ENCODE measurements at regions not wholly inside any gene's neighbourhood (a gene's known extent, or its start where the extent isn't known, plus 50 kb on each side); places are given as distances from the start of the nearest gene placed in this dataset.

- no peak for DNase-seq (ENCODE audit: low spot score)
Measured at GRCh38 chr14:97298736-97299135, 501.6 kb downstream of the VRK1 start.

DNA sequence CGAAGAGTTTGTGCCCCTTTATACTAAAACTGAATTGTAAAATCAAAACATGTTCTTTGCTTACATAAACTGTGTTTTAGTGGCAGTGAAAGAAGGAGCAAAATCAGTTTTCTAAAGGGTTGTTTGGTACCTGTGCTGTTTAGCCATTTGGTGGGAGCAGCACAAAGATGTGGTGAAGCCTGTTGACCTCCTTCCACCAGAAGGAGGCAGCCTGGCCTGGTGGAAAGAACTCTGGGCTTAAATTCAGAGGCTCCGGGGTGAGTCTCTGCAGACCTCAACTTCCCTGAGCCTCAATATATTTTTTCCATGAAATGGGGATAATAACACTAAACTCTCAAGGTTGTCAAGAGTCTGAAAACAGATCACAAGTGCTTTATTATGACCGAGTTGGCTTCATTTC, 502.5 kb downstream of the VRK1 start:
- DNase-seq (ENCODE audit: low spot score), result no peak

DNA sequence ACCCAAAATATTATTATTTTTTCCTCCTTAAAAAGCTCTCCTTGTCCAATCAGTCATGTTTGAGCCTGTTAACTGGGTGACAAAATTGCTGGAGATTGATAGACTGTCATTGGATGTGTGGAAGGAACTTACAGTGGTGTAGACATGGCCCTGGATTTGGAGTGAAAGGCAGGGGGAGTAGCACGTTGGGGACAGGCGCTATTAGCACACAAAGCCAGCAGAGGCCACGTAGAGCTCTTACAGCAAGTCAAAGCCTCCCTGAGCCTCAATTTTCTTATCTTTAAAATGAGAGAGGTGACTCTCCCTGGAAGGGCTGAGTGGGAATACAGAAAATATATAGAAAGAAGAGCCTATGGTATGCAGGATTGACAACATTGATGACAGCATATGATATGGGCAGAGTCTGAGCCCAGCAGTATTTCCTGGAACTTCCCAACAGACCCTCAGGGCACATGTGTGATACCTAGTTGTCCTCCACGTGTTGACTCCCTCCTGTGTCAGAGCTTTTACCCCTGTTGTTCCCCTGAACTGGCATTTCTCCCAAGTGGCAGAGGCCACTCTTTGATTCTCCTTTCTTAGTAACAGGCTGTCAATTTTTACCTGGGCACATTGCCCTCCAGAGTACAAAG, 504.9 kb downstream of the VRK1 start:
- no peak for DNase-seq (ENCODE audit: low spot score)

- DNase-seq (ENCODE audit: low spot score), result no peak
Measured at GRCh38 chr14:97306133-97306759, 509.1 kb downstream of the VRK1 start.

GRCh38 chr14:97306760-97307246, 509.6 kb downstream of the VRK1 start:
- DNase-seq (ENCODE audit: low spot score), result no peak

DNA sequence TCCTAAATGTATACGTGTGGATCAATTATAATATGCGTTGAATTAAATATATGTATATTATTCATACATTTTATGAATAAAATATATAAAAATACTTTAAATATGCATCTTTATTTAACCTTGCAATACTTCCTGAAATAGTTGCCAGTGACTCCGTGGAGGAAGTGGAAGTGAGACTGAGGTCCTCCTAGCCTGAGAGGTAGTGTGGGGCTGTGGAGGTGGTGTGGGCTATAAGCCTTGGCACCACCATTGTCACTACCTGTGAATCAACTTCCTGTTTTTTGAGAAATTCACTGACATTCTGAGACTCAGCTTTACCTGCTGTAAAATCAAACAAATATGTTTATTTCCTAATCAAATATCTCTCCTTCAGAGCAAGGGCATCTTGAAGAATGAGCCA, 514.2 kb downstream of the VRK1 start:
- no peak for DNase-seq (ENCODE audit: low spot score)

DNA sequence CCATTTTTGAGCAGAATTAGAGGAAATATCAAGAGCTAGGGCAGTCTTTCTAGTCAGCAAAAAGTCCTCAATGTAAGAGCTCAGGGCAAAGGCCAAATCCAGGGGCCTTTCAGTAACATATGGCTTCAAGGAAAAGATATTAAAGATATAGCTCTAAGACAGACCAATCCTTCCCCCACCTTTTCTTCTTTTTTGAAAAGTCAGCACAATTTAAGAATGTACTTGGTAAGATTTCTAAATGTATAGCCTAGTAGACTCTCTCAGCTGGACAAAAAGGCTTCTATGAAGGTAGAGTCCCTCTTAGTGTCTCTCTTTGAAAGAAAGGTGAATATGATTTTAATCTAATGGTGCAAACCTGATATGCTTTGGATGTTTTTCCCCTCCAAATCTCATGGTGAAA, 515.7 kb downstream of the VRK1 start:
- no peak for DNase-seq (ENCODE audit: low spot score)

DNA sequence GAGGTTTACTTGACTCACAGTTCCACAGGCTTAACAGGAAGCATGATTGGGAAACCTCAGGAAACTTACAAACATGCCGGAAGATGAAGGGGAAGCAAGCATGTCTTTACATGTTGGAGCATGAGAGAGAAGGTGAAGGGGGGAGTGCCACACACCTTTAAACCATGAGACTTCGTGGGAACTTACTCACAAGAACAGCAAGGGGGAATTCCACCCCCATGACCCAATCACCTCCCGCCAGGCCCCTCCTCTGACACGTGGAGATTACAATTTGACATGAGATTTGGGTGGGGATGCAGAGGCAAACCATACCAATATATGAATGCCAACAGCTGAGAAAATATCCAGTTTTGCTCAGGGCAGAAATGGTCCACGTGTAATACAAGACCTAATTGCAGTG, 518.6 kb downstream of the VRK1 start:
- DNase-seq (ENCODE audit: low spot score), result no peak

- DNase-seq (ENCODE audit: low spot score), result no peak
Measured at GRCh38 chr14:97318380-97318779, 521.2 kb downstream of the VRK1 start.

DNA sequence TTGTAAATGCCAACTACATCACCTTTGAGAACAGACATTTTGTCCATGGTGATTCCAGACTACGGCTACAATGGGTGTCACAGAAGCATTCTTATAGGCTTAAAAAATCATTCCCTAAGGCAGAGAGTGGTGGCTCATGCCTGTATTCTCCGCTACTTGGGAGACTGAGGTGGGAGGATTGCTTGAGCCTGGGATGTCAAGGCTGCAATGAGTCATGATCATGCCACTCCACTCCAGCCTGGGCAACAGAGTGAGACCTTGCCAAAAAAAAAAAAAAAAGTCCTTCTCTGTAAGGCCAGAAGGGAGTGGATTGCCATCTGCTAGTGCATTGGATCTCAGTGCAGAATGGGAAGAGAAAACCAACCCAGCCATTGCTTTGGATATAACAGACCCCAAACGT, 522.5 kb downstream of the VRK1 start:
- DNase-seq (ENCODE audit: low spot score), result no peak

GRCh38 chr14:97328743-97329142, 531.6 kb downstream of the VRK1 start:
- DNase-seq (ENCODE audit: low spot score), result no peak

- no peak for DNase-seq (ENCODE audit: low spot score)
Measured at GRCh38 chr14:97329701-97330100, 532.5 kb downstream of the VRK1 start.

DNA sequence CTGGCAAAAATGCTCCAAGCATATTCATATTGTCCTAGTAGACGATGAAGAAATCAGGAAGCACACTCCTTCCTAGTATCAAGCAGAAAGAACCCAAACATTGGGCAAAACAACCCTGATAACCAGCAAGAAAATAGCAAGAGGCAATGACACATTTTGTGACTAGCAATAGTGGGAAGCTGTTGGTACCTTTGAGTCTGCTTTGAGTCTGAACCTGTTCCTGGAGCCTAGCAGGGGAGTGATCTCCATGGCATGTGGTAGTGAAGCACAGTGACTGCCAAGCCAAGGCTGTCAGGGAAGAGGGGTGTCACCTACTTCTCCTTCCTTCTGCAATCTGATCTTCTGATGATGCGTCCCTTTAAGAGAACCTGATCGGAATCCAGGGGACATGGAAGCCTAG, 533.9 kb downstream of the VRK1 start:
- no peak for DNase-seq (ENCODE audit: low spot score)

DNA sequence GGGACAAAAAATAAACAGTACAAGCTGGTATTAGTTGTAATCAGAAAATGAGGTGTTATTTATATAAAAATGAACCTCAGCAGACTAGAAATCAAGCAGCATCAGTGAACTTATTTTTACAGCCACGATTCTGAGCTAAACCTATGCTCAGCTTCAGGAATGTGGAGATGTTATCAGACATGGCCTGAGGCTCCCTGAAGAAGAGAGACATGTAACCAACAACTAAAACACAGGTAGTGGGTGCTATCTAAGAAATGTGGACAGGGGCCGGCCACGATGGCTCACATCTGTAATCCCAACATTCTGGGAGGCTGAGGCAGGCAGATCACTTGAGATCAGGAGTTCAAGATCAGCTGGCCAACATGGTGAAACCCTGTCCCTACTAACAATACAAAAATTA, 534.3 kb downstream of the VRK1 start:
- no peak for DNase-seq (ENCODE audit: low spot score)

- DNase-seq (ENCODE audit: low spot score), result no peak
Measured at GRCh38 chr14:97336179-97336578, 539.0 kb downstream of the VRK1 start.

DNA sequence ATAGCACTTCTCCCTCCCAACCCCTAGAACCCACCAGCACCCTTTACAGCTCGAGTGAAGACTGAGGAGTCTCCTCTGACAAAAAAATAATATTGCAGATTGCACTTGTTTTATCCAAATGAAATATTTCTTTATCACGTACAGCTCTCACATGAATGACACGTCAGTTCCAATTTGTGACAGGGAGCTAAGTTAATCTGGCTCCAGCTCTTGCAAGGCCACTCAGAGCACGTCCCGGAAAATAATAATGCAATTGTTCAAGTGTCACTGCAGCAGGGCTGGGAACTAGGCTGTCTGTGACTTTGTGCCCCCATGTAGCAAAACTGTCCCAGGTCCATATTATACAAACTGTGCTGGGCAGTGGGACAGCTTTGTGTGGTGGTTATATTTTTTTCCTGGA, 539.6 kb downstream of the VRK1 start:
- DNase-seq (ENCODE audit: low spot score), result no peak

DNA sequence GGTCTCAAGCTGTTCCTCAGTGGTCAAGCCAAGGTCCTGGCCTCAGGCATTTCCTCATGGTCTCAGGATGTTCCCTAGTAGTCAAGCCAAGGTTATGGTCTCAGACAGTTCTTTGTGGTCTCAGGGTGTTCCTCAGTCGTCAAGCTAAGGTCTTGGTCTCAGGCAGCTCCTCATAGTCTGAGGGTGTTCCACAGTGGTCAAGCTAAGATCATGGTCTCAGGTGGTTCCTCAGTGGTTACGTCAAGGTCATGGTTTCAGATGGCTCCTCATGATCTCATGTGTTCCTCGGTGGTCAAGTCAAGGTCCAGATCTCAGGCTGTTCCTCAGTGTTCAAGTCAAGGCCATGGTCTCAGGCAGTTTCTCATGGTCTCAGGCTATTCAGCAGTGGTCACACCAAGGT, 540.1 kb downstream of the VRK1 start:
- no peak for DNase-seq (ENCODE audit: low spot score)

- no peak for DNase-seq (ENCODE audit: low spot score)
Measured at GRCh38 chr14:97337670-97338069, 540.5 kb downstream of the VRK1 start.

- DNase-seq (ENCODE audit: low spot score), result no peak
Measured at GRCh38 chr14:97344666-97345065, 547.5 kb downstream of the VRK1 start.

- no peak for DNase-seq (ENCODE audit: low spot score)
Measured at GRCh38 chr14:97346675-97347074, 549.5 kb downstream of the VRK1 start.

DNA sequence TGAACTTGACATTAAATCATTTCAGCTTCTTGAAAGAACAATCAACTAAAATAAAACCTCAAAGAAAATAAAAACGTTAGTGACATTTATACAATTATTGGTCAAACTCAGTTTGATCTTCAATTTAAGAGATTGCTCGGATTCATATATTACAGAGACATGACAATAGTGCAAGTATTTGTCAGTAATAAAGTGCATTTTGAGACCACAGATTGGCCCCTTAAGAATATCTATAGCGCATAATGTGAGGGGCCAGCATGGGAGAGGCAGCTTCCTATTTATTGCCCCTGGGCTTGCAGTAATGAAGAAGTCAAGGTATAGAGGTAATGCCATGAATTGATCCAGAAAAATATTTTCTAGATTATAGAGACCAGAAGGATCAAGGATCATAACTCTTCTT, 552.3 kb downstream of the VRK1 start:
- DNase-seq (ENCODE audit: low spot score), result no peak

- DNase-seq (ENCODE audit: low spot score), result no peak
Measured at GRCh38 chr14:97349946-97350345, 552.8 kb downstream of the VRK1 start.

GRCh38 chr14:97350415-97350814, 553.2 kb downstream of the VRK1 start:
- DNase-seq (ENCODE audit: low spot score), result no peak

Measured in AG08396 (cell line).